ENCODE measurements at regions not wholly inside any gene's neighbourhood (a gene's known extent, or its start where the extent isn't known, plus 50 kb on each side); places are given as distances from the start of the nearest gene placed in this dataset.
"Not testable (repeated sequence)": the region's sequence is repeated elsewhere in the genome, so short reads cannot be mapped to it uniquely, and the experiment has no call there.

GRCh38 chr5:21315376-21315775 lies 1327.4 kb upstream of the CDH18 start:
- not testable (repeated sequence) for DNase-seq

GRCh38 chr5:21301205-21301604 lies 1313.2 kb upstream of the CDH18 start:
- not testable (repeated sequence) for DNase-seq

GRCh38 chr5:21274361-21274760 lies 1286.4 kb upstream of the CDH18 start:
- not testable (repeated sequence) for DNase-seq

- DNase-seq, result no peak
Measured at GRCh38 chr5:21263361-21263760, 1275.4 kb upstream of the CDH18 start.

GRCh38 chr5:21254161-21254560 lies 1266.2 kb upstream of the CDH18 start:
- no peak for DNase-seq

- no peak for DNase-seq
Measured at GRCh38 chr5:21244982-21245381, 1257.0 kb upstream of the CDH18 start.

- no peak for DNase-seq
Measured at GRCh38 chr5:21238786-21239185, 1250.8 kb upstream of the CDH18 start.

GRCh38 chr5:21237461-21237860 lies 1249.5 kb upstream of the CDH18 start:
- no peak for DNase-seq

GRCh38 chr5:21236971-21237427 lies 1249.0 kb upstream of the CDH18 start:
- DNase-seq, result no peak

GRCh38 chr5:21236104-21236503 lies 1248.1 kb upstream of the CDH18 start:
- no peak for DNase-seq

GRCh38 chr5:21225223-21226064 lies 1237.4 kb upstream of the CDH18 start:
- DNase-seq, result no peak

GRCh38 chr5:21221616-21222015 lies 1233.6 kb upstream of the CDH18 start:
- DNase-seq, result no peak

- no peak for DNase-seq
Measured at GRCh38 chr5:21219966-21220365, 1232.0 kb upstream of the CDH18 start.

- DNase-seq, result no peak
Measured at GRCh38 chr5:21219251-21219650, 1231.3 kb upstream of the CDH18 start.

GRCh38 chr5:21212026-21212425 lies 1224.0 kb upstream of the CDH18 start:
- no peak for DNase-seq

GRCh38 chr5:21209409-21209808 lies 1221.4 kb upstream of the CDH18 start:
- no peak for DNase-seq

- DNase-seq, result no peak
Measured at GRCh38 chr5:21199087-21199486, 1211.1 kb upstream of the CDH18 start.

- DNase-seq, result no peak
Measured at GRCh38 chr5:21195145-21195544, 1207.1 kb upstream of the CDH18 start.

- no peak for DNase-seq
Measured at GRCh38 chr5:21185536-21185935, 1197.5 kb upstream of the CDH18 start.

- DNase-seq, result no peak
Measured at GRCh38 chr5:21184581-21184980, 1196.6 kb upstream of the CDH18 start.

GRCh38 chr5:21181609-21182125 lies 1193.7 kb upstream of the CDH18 start:
- DNase-seq, result no peak

GRCh38 chr5:21173526-21173925 lies 1185.5 kb upstream of the CDH18 start:
- DNase-seq, result no peak

- DNase-seq, result no peak
Measured at GRCh38 chr5:21173036-21173435, 1185.0 kb upstream of the CDH18 start.

GRCh38 chr5:21171038-21171437 lies 1183.0 kb upstream of the CDH18 start:
- DNase-seq, result no peak

All from right kidney (tissue), 1 donor.